Fibroblast of the aortic adventitia (primary cell): ENCODE measurements at regions not wholly inside any gene's neighbourhood (a gene's known extent, or its start where the extent isn't known, plus 50 kb on each side); places are given as distances from the start of the nearest gene placed in this dataset.

ENCODE experiments used
- DNase-seq: peaks from one replicate; pipeline ENCODE4 v3.0.0-alpha.2; 2010; ENCODE audit warnings: low read depth
- H3K4me3 ChIP-seq: 2 replicates; pipeline ENCODE4 v1.5.1; 2011; ENCODE audit warnings: low read depth, mild to moderate bottlenecking, control low read depth, low read length, moderate library complexity
- TF ChIP-seq, protein P1 (sequence below): IDR thresholded peaks from 2 replicates; pipeline ENCODE4 v1.5.1; 2011; ENCODE audit warnings: mild to moderate bottlenecking, low read length, control low read depth, inconsistent platforms; ENCODE audit not compliant: insufficient read depth

- no peak for DNase-seq
- TF ChIP-seq, protein P1, sequence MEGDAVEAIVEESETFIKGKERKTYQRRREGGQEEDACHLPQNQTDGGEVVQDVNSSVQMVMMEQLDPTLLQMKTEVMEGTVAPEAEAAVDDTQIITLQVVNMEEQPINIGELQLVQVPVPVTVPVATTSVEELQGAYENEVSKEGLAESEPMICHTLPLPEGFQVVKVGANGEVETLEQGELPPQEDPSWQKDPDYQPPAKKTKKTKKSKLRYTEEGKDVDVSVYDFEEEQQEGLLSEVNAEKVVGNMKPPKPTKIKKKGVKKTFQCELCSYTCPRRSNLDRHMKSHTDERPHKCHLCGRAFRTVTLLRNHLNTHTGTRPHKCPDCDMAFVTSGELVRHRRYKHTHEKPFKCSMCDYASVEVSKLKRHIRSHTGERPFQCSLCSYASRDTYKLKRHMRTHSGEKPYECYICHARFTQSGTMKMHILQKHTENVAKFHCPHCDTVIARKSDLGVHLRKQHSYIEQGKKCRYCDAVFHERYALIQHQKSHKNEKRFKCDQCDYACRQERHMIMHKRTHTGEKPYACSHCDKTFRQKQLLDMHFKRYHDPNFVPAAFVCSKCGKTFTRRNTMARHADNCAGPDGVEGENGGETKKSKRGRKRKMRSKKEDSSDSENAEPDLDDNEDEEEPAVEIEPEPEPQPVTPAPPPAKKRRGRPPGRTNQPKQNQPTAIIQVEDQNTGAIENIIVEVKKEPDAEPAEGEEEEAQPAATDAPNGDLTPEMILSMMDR: no peak
- no peak overlapping the region for H3K4me3 ChIP-seq
Observed at GRCh38 chr2:9744256-9745004, 98.8 kb upstream of the TAF1B start.

DNA sequence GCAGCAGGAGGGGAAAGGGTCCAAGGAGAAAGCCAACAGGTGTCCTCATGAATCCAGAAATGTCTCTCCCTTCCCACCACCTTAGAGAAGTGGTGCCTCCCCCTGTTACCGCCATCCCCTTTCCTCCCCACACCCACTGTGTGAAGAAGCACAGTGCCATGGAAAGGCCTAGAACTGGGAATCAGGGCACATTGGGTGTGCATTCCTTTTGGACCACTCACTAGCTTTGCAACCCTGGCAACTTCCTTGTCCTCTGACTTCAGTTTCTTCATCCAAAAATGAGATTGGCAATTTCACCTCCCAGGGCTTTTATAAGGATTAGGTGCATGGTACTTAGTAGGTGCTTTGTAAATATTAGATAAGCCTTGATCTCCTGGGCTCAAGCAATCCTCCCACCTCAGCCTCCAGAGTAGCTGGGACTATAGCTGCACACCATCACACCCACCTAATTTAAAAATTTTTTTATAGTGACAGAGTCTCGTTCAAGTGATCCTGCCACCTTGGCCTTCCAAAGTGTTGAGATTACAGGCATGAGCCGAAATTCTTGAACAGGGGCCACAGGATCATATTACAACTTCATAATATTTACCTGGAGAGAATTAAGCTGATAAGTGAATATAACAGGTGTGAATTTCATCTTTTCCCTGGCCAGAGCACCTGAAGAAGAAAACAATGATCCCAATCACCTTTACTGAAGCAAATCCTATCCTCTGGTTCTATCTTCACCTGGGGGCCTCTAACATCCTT lies 97.9 kb upstream of the TAF1B start:
- no peak overlapping the region for H3K4me3 ChIP-seq
- TF ChIP-seq, protein P1: no peak
- DNase-seq: peak; percentile 23

GRCh38 chr2:9747396-9747795 lies 95.9 kb upstream of the TAF1B start:
- DNase-seq: no peak
- TF ChIP-seq, protein P1: no peak
- H3K4me3 ChIP-seq: no peak overlapping the region

DNA sequence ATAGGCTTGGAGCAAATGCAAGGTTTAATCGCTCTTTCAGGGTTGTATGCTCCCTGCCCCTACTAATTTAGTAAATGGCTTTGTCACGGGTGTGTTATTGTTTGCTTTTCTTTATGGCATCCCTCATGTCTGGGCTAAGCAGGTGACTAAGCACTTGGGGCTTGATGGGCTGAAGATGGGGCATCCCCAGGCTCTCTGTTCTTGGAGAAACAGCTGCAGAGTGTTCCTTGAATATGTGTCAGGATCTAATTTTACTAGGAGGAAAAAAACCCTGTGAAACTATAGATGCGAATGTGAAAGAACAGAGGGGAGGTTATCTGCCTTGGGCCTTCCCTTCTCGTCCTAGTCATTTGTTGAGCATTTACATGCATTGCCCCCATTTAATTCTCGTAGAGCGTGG lies 94.7 kb upstream of the TAF1B start:
- TF ChIP-seq, protein P1: no peak
- no peak overlapping the region for H3K4me3 ChIP-seq
- no peak for DNase-seq

GRCh38 chr2:9749546-9750223 lies 93.6 kb upstream of the TAF1B start:
- DNase-seq: no peak
- H3K4me3 ChIP-seq: no peak overlapping the region
- TF ChIP-seq, protein P1: no peak

DNA sequence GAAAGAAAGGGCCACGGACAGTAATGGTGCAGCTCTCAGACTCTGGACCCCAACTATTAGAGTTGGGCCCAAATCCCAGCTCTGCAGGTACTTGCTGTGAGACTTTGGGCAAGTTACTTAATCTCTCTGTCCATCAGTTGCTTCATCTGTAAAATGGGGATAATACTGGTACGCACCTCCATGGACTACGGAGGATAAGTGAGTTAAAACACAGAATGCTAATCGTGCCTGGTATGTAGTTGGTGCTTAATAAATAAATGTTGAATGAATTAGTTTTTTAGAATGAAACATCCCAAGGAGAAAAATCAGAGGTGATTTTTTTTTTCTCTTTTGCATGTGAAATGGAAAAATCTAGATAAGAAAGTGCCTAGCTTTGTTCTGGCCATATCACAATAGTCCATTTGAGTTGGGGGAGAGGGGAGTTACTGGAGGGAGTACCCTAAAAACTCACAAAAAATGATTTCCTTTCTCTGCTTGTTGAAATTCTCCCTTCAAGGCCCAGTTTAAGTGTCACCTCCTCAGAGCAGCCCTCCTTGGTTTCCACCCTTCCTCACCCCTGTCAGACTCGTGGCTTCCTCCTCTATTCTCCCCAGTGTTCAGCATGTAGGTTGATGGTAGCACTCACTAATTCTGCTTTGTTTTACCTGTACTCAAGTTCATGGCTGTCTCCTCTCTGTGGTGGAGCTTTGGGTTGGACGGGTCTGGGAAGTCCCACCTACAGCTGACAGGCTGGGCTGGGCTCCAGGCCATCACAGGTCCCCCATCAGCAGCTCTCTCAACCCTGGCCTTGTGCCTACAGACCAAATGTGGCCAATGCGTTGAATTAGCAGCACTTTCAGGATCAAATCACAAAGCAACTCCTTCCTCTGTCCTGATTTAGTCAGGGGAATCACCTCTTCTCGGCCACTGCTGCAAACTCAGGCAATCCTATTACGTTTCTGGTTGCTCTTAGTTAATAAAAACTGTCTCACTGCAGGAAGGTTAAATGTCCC lies 92.8 kb upstream of the TAF1B start:
- no peak overlapping the region for H3K4me3 ChIP-seq
- TF ChIP-seq, protein P1: no peak
- no peak for DNase-seq
